HG03159 (cell line): ENCODE measurements at regions not wholly inside any gene's neighbourhood (a gene's known extent, or its start where the extent isn't known, plus 50 kb on each side); places are given as distances from the start of the nearest gene placed in this dataset.

Experiments used
- ATAC-seq: cut with Tn5 transposase; IDR thresholded peaks from one replicate; pipeline ENCODE4 v1.9.1; 2021; ENCODE audit warnings: mild to moderate bottlenecking, moderate library complexity; ENCODE audit not compliant: unreplicated experiment

DNA sequence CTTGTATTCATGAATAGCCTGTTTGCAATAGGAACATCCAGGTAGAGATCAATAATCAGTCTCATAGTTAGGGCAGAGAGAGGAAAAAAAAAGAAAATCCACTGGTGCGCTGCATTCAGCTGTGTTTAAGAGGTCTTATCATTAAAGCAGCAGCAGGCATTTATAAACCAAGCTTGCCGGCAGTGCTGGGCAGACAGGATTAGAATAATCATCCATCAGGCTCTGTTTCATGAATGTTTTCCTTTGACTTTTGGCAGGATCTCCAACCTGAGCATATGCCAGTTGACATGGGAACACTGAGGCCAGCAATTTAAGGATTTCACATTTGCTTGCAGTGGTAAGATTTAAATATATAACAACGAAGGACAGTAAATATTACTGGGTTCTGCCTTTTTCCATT lies 305.2 kb upstream of the SEMA6D start:
- ATAC-seq, result no peak

DNA sequence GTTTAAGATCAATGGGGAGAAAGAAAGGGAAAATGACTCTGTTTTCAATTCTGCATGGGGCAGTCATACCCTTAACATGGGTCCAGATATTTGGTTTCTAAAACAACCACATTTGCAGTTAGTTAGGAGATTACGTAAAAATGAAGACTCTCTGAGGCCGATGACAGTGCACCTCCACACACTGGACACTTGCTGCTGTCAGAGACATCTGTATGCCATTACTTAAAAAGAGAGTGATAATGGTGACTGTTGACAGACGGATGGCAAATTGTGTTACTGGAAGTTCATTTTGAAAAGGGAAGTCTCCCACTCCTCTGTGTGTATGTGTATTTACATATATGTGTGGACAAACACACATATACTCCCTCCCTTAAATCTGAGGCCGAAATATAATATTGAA lies 304.5 kb upstream of the SEMA6D start:
- no peak for ATAC-seq

DNA sequence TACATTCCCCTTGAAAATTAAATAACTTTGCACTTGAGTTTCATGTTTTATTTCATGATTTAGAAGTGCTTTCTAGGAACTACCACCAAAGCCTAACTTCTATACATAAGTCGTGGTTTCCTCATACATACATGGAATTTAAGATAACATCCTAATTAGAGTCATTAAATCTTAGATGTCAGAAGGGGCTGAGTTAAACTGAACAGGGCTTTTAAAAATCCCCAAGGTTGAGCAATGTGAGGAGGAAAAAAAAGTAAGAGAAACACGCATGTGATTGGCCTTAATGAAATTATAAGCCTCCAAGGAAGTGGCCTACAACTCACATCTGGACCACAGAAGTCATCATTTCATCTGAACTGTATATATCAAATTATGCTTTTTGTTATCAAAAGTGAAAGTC lies 303.1 kb upstream of the SEMA6D start:
- ATAC-seq, result no peak

DNA sequence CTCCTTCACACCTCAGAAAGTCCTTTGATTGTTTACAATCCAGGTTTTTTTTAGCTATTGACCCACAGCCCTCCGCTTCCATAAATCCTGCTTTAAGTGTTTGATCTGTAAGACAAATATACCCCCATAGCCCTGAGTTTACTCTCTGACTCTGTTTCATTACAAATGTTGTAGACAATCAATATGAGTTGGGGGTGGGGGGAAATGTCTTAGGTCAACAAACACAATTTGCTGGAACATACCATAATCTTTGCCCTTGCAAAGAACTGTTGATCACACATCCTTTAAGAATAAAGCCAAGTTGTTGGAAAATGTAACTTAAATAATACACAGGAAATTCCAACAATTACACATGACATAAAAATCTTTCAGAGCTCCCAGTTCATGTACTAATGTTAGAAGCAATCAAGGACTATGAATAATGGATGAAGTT lies 301.8 kb upstream of the SEMA6D start:
- ATAC-seq, result no peak

DNA sequence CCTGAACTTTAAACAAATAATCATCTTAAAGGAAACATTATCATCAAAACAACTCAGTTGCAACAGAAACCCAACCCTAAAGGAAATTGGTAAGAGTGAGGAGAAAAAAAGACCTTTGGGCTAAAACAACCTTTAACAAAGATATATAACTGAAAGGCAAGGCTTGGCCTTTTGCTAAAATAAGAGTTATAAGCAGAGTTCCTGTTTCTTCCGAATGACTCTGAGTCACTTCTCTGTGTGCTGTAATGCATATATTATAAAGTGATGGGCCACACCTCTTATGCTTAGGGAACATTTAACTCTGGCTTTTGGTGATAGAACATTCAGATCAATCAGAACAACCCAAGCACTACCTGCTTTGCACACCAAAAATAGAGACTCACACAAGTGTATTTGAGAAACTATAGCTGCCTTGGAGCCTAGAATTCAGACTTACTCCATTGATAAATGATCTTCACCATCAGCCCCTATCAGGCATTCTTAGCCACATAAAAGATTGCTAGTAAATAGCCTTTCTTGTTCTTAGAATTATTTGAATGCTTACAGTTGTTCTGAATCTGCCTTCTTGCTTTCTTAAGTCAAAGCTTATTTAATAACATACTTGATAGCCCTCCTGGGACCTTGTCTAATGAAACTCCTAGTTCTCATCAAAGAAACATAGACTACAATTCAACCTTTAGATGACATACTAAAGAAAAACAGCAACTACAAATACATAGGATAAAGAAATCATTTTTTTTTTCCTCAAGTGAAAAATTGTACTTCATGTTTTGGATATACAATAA lies 294.2 kb upstream of the SEMA6D start:
- ATAC-seq, result no peak

DNA sequence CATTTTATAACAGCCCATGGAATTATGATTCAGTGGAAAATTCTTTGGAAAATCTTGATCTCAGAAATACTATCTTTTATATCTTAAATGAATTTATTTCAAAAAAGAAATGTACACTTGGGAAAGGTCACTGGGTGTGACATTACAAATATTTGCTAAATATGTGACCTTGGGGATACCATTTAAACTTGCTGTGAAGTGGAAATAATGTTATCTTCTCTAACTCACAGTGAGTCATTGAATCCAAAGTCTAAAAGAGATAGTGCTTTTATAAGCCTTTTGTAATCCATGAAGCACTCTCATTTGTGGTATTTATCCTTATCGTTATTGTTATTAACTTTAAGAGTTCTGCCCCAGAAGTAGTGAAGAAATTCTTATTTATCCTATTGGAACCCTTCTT lies 289.8 kb upstream of the SEMA6D start:
- no peak for ATAC-seq

DNA sequence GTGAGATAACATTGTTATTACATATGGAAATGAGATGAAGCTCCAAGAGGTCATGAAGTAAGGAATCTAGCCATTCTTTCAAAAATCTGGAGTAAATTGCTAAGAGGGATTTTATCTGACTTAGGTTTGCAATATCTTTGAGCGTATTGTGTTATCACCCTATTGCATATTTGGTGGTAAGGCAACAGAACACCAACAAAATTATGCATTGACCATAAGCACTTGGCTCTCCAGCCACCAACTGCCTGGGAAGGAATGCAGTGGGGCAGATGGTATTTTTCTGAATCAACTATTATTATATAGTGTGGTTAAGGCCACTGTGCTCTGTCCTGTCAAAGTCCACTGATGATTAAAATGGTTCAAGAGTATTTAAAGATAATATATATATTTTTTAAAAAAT lies 287.9 kb upstream of the SEMA6D start:
- ATAC-seq, result no peak

DNA sequence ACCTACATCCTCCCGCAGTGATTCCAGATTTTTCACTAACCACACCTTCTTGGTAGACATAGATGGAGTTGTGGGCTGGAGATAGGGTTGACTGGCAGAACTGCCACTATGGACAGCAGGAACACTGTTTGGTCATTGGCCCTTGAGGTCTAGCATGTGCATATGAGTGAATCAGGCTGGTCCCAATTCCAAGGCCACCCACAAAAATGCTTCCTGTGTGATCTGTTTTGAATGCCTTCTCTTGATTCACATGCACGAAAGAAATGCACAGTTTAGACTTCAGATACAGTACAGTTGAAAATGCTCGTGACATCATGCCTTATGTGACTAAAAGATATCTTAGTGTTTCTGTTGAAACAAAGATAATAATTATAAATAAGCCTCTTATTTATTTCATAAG lies 285.8 kb upstream of the SEMA6D start:
- no peak for ATAC-seq

DNA sequence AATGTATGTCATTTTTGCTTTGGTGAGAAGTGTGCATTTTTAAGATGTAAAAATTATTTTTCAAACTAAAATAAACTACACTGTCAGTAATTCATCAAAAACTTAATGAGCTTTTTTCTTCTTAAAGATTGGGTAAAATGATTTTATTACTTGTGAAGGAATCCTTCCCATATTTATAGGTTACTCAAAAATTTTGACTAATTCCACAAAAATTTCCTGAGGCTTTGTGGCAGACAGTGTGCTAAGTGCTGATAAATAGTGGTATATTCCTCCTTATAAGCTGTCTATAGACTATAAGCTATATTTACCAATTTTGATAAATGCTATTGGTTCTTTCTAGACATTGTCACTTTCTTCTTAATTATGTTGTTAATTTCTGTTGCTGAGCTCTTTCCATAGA lies 284.5 kb upstream of the SEMA6D start:
- ATAC-seq, result no peak

DNA sequence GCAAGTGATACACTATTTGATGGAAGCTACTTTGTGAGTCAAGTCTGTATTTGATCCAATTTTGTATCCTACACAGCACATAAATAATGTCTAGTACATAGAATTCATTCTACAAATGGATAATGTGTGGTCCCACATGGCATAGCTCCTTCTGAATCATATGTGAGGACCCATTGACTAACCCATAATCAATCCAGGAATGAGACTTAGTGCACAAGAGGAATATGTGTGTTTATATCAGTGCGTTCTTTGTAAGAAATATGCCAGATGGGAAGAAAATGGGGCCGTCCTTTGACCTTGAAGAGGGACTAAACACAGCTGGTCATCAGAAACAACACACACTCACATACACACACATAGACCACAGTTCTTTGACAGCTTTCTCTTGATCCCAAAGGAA lies 282.7 kb upstream of the SEMA6D start:
- ATAC-seq, result no peak

DNA sequence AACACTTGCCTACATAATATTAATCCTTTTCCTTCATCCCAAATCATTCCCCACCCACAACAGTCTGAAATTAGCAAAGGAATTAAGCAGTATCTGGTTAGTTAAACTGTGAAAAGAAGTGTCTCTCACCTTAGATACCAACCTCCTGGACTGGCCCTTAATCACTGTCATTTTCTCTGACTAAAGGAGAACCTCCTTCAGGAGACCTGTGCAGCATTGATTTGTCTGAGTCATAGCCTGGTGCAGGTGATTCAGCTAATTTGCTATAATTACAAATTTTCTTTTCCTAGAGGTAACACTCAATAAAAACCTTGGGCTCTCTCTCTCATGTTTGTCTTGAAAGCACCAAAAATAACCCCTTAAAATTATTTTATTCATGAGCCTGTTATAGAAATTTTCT lies 279.8 kb upstream of the SEMA6D start:
- ATAC-seq, result no peak

DNA sequence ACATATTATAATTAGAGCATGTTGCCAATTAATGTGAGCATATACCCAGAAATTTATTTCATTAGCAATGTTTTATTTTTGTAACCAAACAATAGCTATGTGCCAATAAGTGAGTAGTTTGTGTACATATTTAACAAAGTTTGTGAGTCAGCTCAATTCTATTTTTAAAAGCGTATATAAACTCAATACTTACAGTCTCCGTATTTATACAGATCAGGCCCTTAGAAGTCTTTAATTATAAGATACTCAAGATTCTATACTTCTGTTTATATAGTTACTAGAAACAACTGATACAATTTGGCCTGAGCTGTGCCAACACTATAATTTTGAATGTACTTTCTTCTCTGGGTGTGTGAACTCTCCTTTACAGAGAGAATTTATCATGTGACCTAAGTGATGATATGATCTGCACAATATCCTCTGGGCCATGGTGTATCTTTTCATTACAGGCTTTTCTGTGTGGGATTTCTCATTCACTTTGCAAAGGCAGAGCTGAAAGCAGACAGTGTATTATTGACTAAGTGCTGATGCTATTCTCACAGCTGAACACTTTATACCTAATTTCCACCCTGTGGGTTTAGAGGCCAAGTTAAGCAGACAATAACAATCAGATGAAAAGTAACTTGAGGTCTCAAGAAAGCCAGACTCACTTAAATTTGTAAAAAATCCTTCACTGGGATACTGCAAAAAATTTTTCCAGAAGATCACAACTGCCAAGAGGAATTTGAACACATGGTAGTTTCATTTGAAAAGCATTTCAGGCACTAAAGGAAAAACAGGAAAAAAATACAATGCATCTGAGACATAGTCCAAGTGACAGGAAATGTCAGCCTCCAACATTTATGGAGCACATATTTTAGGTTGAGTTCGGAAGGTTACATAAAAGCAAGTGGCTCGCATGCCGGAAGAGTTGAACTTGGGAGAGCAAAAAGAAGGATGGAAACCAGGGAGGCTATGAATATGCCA lies 277.9 kb upstream of the SEMA6D start:
- no peak for ATAC-seq

DNA sequence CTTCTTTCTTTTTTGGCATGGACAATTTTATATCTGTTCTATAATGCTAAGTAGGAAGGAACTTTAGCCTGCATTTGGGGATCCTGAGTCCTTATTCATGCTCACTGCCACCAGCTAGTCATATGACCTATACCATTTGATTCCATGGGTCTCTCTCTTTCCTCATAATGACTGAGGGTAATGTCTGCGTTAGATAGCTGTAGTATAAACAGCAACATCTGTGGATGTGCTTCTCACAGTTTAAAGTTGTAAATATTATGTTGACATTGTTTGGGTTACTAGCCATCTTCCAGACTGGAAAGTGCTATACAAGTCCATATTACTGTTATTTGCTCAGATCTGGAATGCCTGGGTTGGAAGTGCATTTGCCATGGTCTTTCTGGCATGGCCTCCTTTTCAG lies 274.9 kb upstream of the SEMA6D start:
- no peak for ATAC-seq

DNA sequence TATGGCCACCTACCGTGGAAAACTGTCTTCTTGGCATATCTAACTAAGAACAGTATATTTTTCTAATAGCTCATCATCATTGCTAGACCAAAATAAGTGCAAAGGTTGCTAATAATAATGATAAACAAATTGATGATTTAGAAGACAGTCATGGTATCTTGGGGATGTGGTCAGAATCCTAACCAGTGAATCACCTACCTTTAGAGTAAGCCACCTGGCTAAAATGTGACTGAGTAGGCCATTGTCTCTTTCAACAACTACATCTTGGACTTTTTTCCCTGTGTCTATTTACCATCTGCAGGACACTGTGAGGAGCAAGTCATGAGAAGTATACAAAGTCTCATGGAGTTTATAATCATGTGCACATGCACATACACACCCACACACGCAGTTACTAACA lies 273.5 kb upstream of the SEMA6D start:
- no peak for ATAC-seq

DNA sequence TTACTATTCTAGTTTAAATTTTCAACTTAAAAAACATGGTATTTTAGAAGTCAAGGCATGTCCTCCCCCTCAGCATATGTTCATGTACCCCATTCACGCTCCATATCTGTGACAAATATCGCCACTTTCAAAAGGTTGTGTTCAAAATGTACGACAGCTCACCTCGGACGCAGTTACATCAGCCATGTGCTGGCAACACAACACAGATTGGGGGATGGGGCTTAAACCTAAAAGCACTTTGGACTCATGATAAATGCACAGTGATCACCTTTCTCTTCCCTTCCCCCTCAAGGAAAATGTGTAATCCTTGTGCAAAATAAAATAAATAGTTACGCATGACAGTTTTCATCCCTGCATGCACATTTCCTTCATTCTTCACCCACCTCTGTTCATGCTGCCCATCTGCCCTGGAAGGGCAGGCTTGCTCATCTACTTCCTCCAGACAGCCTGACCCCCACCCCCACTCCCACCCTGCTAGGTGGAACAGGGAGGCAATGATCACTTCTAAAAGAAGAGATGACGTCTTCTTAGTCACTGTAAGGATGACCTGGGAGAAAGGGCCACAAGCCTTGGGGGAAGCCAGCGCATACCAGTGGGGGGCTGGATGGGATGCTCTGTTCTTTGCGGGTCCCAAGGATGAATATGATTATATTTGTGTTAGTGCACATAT lies 271.4 kb upstream of the SEMA6D start:
- no peak for ATAC-seq

DNA sequence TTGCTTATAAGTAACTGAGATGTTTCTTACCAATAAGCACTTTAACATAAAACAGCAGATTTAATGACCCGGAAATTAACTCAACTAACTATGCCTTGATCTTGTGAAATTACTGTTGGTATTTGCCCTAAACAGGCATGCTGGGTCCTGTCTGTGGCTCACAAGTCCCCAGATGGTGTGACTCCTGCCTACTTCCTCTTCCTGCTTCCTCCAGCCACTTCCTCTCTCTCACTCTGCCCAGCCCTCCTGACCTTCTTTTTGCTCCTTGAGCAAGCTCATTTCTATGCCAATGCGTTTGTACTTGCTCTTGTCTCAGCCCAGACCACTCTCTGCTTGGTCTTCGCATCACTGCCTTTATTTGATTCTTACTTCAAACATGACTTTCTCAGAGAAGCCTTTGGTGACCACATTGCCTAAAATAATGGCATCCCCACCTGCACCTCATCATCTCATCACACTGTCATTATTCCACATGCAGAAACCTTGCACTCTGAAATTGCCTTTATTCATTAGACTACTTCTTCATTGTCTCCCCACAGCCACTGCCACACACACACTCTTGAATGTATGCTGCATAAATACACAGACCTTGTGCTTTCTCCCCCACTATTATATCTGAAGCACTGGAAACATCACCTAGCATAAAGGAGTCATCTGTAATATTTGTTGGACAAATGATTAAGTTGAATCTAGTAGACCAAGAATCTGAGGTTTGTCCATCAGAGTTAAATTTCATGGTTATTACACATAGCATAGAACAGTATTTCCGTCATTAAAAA lies 256.3 kb upstream of the SEMA6D start:
- ATAC-seq, result no peak

DNA sequence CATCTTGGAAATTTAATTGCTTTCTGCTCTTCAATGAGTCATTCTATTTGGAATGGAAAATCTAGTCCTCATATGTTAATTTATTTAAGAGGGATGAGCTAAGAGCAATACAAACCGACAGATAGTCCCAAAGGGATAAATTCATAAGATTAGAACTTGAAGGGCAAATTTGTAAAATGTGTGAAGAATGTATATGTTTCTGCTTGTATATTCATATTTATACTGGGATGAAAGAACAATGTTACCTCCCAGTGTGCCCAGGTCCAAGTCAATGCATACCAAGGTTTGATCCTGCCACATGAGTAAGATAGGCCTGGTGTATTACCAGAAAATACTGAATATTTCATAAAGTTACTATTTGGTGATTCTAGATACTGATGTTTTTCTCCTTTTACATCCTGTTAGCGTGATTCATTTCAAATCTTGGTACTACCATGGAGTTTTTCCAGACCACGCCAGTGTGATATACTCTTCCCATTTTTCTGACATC lies 255.6 kb upstream of the SEMA6D start:
- no peak for ATAC-seq

DNA sequence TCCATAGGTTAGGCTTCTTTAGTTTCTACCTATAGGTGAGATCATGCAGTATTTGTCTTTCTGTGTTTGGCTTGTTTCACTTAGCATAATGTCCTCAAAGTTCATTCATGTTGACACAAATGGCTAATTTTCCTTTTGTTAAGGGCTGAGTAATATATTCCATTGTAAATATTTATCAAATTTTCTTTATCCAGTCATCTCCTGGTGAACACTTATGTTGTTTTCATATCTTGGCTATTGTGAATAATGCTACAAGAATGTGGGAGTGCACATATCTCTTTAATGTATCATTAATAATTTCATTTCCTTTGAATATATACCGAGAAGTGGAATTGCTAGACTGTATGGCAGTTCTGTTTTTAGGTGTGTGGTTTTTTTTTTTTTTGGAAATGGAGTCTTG lies 250.9 kb upstream of the SEMA6D start:
- no peak for ATAC-seq

DNA sequence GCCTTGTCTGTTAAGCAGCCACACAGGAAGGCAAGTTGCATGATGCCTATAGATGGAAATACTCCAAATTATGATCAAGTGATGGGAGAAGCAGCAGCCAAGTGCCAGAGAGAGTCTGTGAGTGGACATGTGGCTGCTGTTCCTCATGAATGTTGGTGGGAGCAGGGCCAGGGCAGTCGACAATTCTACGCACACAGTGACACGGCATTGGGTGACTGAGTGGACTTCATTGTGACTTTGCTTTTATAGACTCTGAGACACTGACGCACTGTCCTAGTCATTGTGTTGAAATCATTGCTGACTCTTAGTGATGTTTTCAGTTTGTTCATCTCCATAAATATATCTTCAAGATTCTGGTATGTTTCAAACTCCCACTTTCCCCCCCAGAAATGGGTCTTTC lies 246.3 kb upstream of the SEMA6D start:
- ATAC-seq, result no peak

DNA sequence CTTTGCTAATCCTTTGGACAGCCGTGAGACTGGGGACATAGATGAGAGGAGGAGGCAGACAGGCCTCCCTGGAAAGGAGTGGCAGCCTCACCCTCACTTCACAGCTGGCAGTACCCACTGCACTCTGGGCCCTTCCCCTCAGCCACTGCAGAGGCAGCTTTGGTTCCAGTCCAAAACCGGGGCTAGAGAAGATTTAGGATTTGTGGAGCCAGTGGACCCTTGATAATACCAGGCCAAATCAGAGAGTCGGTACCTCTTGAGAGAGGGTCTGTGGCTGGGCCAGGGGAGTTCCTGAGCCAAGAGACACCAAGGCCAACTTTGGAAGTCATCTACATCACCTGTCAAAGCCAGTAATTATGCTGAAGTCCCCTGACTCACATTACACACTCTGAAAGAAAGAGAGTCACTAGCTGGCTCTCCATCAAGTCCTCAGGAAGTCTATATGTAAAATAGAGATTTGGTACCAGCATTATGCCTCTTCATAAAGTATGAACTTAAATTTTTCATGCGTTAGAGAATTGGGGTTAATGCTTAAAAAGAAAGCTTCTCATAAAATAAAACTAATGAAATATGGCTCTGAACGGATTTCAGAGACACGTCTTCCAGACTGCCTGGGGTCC lies 244.1 kb upstream of the SEMA6D start:
- no peak for ATAC-seq
